IMR-90 (cell line): ENCODE measurements at regions not wholly inside any gene's neighbourhood (a gene's known extent, or its start where the extent isn't known, plus 50 kb on each side); places are given as distances from the start of the nearest gene placed in this dataset.

Experiments
- ATAC-seq: fragments of 200-7000 bp; cut with Tn5 transposase; 2 replicates; pipeline ENCODE4 v1.9.1; 2020; ENCODE audit warnings: low read depth, mild to moderate bottlenecking, moderate library complexity
- BruUV-seq: library from RNA; stranded (reverse); fragments of 400-500 nt; replicated peaks from 2 replicates; lab custom pipeline; 2021; lab: Mats Ljungman, UMichigan
- CTCF ChIA-PET: fragments of 300-600 bp; formaldehyde crosslinking; extraction: SDS; loops from one replicate; lab custom pipeline; 2021; ENCODE audit warnings: antibody characterized with exemption; lab: Yijun Ruan, JAX
- POLR2A ChIA-PET: fragments of 300-600 bp; sonication (Branson Sonifier 250); formaldehyde crosslinking; loops from one replicate; lab custom pipeline; 2022; ENCODE audit warnings: antibody characterized with exemption; ENCODE audit not compliant: unreplicated experiment; lab: Charles Lee
- DNase-seq: peaks from one replicate; pipeline ENCODE4 v3.0.0; 2013
- H2AFZ ChIP-seq: replicated peaks from 2 replicates; pipeline ENCODE3; 2013; ENCODE audit warnings: low read length, mild to moderate bottlenecking; ENCODE audit not compliant: poor library complexity
- H2AK5ac ChIP-seq: 2 replicates; pipeline ENCODE4 v1.6.1; 2013; ENCODE audit warnings: low read depth, low read length, inconsistent platforms
- H2AK9ac ChIP-seq: replicated peaks from 2 replicates; pipeline ENCODE3; 2013; ENCODE audit warnings: mild to moderate bottlenecking, low read depth, low read length, moderate library complexity; ENCODE audit not compliant: poor library complexity
- H2BK120ac ChIP-seq: 2 replicates; pipeline ENCODE4 v1.6.1; 2013; ENCODE audit warnings: low read depth, low read length, inconsistent platforms
- H2BK15ac ChIP-seq: 3 replicates; pipeline ENCODE4 v1.6.1; 2013; ENCODE audit warnings: low read depth, low read length, inconsistent platforms
- H2BK20ac ChIP-seq: 2 replicates; pipeline ENCODE4 v1.6.1; 2013; ENCODE audit warnings: low read depth, mild to moderate bottlenecking, inconsistent platforms, low read length, moderate library complexity
- H2BK5ac ChIP-seq: 2 replicates; pipeline ENCODE4 v1.6.1; 2013; ENCODE audit warnings: mild to moderate bottlenecking, low read depth, low read length, inconsistent platforms; ENCODE audit not compliant: poor library complexity, severe bottlenecking
- H3K14ac ChIP-seq: replicated peaks from 2 replicates; pipeline ENCODE4 v1.6.1; 2013; ENCODE audit warnings: low read depth, low read length, inconsistent platforms
- H3K18ac ChIP-seq: 2 replicates; pipeline ENCODE4 v1.6.1; 2013; ENCODE audit warnings: low read depth, low read length, control low read depth
- H3K23ac ChIP-seq: 2 replicates; pipeline ENCODE4 v1.6.1; 2013; ENCODE audit warnings: low read depth, low read length, inconsistent platforms
- H3K27ac ChIP-seq: 2 replicates; pipeline ENCODE4 v1.5.1; 2013; ENCODE audit warnings: mild to moderate bottlenecking, control low read depth, low read length; ENCODE audit not compliant: insufficient read depth
- H3K27me3 ChIP-seq: 2 replicates; pipeline ENCODE4 v1.6.1; 2013; ENCODE audit warnings: low read length; ENCODE audit not compliant: control insufficient read depth, insufficient read depth
- H3K36me3 ChIP-seq: 2 replicates; pipeline ENCODE4 v1.6.1; 2013; ENCODE audit warnings: low read length, mixed read lengths; ENCODE audit not compliant: control insufficient read depth, insufficient read depth
- H3K4ac ChIP-seq: 2 replicates; pipeline ENCODE4 v1.6.1; 2013; ENCODE audit warnings: low read depth, low read length, inconsistent platforms
- H3K4me1 ChIP-seq: 2 replicates; pipeline ENCODE4 v1.6.1; 2013; ENCODE audit warnings: low read length, mixed read lengths; ENCODE audit not compliant: control insufficient read depth, insufficient read depth
- H3K4me2 ChIP-seq: 2 replicates; pipeline ENCODE4 v1.6.1; 2013; ENCODE audit warnings: low read depth, mild to moderate bottlenecking, control low read depth, low read length, moderate library complexity
- H3K4me3 ChIP-seq: 2 replicates; pipeline ENCODE4 v1.5.1; 2013; ENCODE audit warnings: low read depth, mild to moderate bottlenecking, control low read depth, low read length, moderate library complexity; ENCODE audit not compliant: insufficient read depth
- H3K56ac ChIP-seq: 2 replicates; pipeline ENCODE4 v1.6.1; 2013; ENCODE audit warnings: low read length, inconsistent platforms; ENCODE audit not compliant: insufficient read depth; ENCODE audit errors: extremely low read depth
- H3K79me1 ChIP-seq, 2 experiments: 2 replicates each; pipeline ENCODE4 v1.6.1; 2013; ENCODE audit warnings: low read length in 2 of 2, inconsistent platforms in 1 of 2, low read depth in 1 of 2
- H3K9ac ChIP-seq: 2 replicates; pipeline ENCODE4 v1.6.1; 2013; ENCODE audit warnings: low read depth, low read length, control low read depth
- H3K9me1 ChIP-seq: 2 replicates; pipeline ENCODE4 v1.6.1; 2013; ENCODE audit warnings: low read length, inconsistent platforms; ENCODE audit not compliant: insufficient read depth
- H3K9me3 ChIP-seq: 2 replicates; pipeline ENCODE4 v1.6.1; 2013; ENCODE audit warnings: low read length; ENCODE audit not compliant: control insufficient read depth, insufficient read depth
- H4K20me1 ChIP-seq: 2 replicates; pipeline ENCODE4 v1.6.1; 2013; ENCODE audit warnings: low read length, inconsistent platforms; ENCODE audit not compliant: insufficient read depth
- H4K5ac ChIP-seq: 2 replicates; pipeline ENCODE4 v1.6.1; 2013; ENCODE audit warnings: mild to moderate bottlenecking, low read depth, low read length, control low read depth
- H4K8ac ChIP-seq, 2 experiments: 2 replicates each; pipeline ENCODE4 v1.6.1; 2013; ENCODE audit warnings: low read depth in 2 of 2, low read length in 2 of 2, control low read depth in 1 of 2, inconsistent platforms in 1 of 2
- H4K91ac ChIP-seq: 2 replicates; pipeline ENCODE4 v1.6.1; 2013; ENCODE audit warnings: low read depth, low read length, inconsistent platforms; ENCODE audit not compliant: insufficient read depth
- BHLHE40 ChIP-seq: fragments of 150-350 bp; IDR thresholded peaks from 2 replicates; pipeline ENCODE4 v1.6.1; 2016; ENCODE audit warnings: mild to moderate bottlenecking, low read depth, low read length
- CEBPB ChIP-seq: IDR thresholded peaks from 2 replicates; pipeline ENCODE4 v1.6.1; 2012; ENCODE audit warnings: low read depth, low read length, improper control_type of control experiment
- CHD1 ChIP-seq: IDR thresholded peaks from 2 replicates; pipeline ENCODE4 v1.6.1; 2012; ENCODE audit warnings: low read depth, low read length, improper control_type of control experiment
- CTCF ChIP-seq: conservative IDR thresholded peaks from 2 replicates; pipeline ENCODE4 v1.5.1; 2012; ENCODE audit warnings: mild to moderate bottlenecking, low read depth, low read length, improper control_type of control experiment
- ELK1 ChIP-seq: fragments of 150-350 bp; IDR thresholded peaks from 2 replicates; pipeline ENCODE4 v1.6.1; 2016; ENCODE audit warnings: low read depth, mild to moderate bottlenecking, low read length, moderate library complexity, borderline replicate concordance
- FOS ChIP-seq: fragments of 150-350 bp; IDR thresholded peaks from 2 replicates; pipeline ENCODE4 v1.6.1; 2016; ENCODE audit warnings: low read depth, low read length
- MAFK ChIP-seq: IDR thresholded peaks from 2 replicates; pipeline ENCODE4 v1.6.1; 2012; ENCODE audit warnings: low read depth, low read length, improper control_type of control experiment
- MAZ ChIP-seq: IDR thresholded peaks from 2 replicates; pipeline ENCODE4 v1.6.1; 2012; ENCODE audit warnings: low read depth, mild to moderate bottlenecking, low read length, improper control_type of control experiment, moderate library complexity, borderline replicate concordance
- MXI1 ChIP-seq: IDR thresholded peaks from 2 replicates; pipeline ENCODE4 v1.6.1; 2012; ENCODE audit warnings: low read depth, mild to moderate bottlenecking, low read length, moderate library complexity, borderline replicate concordance
- NFE2L2 ChIP-seq: fragments of 150-350 bp; IDR thresholded peaks from 2 replicates; pipeline ENCODE4 v1.6.1; 2016; ENCODE audit warnings: low read depth, mild to moderate bottlenecking, low read length
- POLR2A ChIP-seq: IDR thresholded peaks from 2 replicates; pipeline ENCODE4 v1.6.1; 2012; ENCODE audit warnings: mild to moderate bottlenecking, low read depth, low read length
- RAD21 ChIP-seq: IDR thresholded peaks from 2 replicates; pipeline ENCODE4 v1.6.1; 2012; ENCODE audit warnings: low read length, improper control_type of control experiment
- RCOR1 ChIP-seq: IDR thresholded peaks from 2 replicates; pipeline ENCODE4 v1.6.1; 2012; ENCODE audit warnings: mild to moderate bottlenecking, low read length, improper control_type of control experiment; ENCODE audit not compliant: insufficient replicate concordance
- RFX5 ChIP-seq: IDR thresholded peaks from 2 replicates; pipeline ENCODE4 v1.8.0; 2012; ENCODE audit warnings: low read depth, mild to moderate bottlenecking, low read length, moderate library complexity
- SMC3 ChIP-seq: fragments of 150-350 bp; IDR thresholded peaks from 2 replicates; pipeline ENCODE4 v1.6.1; 2016; ENCODE audit warnings: low read depth, mild to moderate bottlenecking, antibody characterized with exemption, low read length, moderate library complexity
- USF2 ChIP-seq: fragments of 150-350 bp; IDR thresholded peaks from 2 replicates; pipeline ENCODE4 v1.6.1; 2017; ENCODE audit warnings: mild to moderate bottlenecking, antibody characterized with exemption, low read length, low read depth
- WGBS, 2 experiments: methylation state at CpG; one replicate each; pipeline versions ENCODE4 v1.1.5 to v1.1.7; 2013; ENCODE audit warnings: missing lambda C conversion rate in 2 of 2; ENCODE audit not compliant: insufficient read length in 1 of 2; ENCODE audit errors: extremely low coverage in 2 of 2; 5-methylcytosine and 5-hydroxymethylcytosine counted together
- dilution Hi-C: fragments of 300-500 bp; cut with HindIII; formaldehyde crosslinking; loops from one replicate; pipeline ENCODE4 v1.14.3; 2018; ENCODE audit warnings: low sequenced_read_pairs; ENCODE audit not compliant: unreplicated experiment
- in situ Hi-C: fragments of 300-500 bp; cut with MboI; formaldehyde crosslinking; loops from 3 replicates; pipeline ENCODE4 v1.14.3; 2019; ENCODE audit warnings: low sequenced_read_pairs, inconsistent platforms, mixed read lengths
- intact Hi-C: fragments of 100-400 bp; cut with micrococcal nuclease; formaldehyde crosslinking; loops from 2 replicates; pipeline ENCODE4 v1.10.0; 2022

- no peaks in the 10 kb centered on the region for H3K27me3 ChIP-seq
- no peak overlapping the region for H4K8ac ChIP-seq
- TF ChIP-seq ELK1 = no peak
- no peak for TF ChIP-seq NFE2L2
- TF ChIP-seq RAD21 = no peak
- TF ChIP-seq USF2 = no peak
- no peak for TF ChIP-seq POLR2A
- no peak for TF ChIP-seq BHLHE40
- no peak for TF ChIP-seq RCOR1
- TF ChIP-seq MAFK = no peak
- no peak for TF ChIP-seq FOS
- TF ChIP-seq SMC3 = no peak
- TF ChIP-seq CTCF = no peak
- no peak for TF ChIP-seq MXI1
- no peak for TF ChIP-seq CEBPB
- no peak for TF ChIP-seq MAZ
- no peak for TF ChIP-seq RFX5
- TF ChIP-seq CHD1 = no peak
- H4K91ac ChIP-seq = no peak overlapping the region
- no peak overlapping the region for H3K23ac ChIP-seq
- no peaks in the 10 kb centered on the region for H3K36me3 ChIP-seq
- H2BK15ac ChIP-seq = no peak overlapping the region
- H3K4me3 ChIP-seq = no peak overlapping the region
- H3K4ac ChIP-seq = no peak overlapping the region
- no TSS peak for BruUV-seq
- no peaks in the 10 kb centered on the region for H4K20me1 ChIP-seq
- no peak overlapping the region for H2AFZ ChIP-seq
- no peak overlapping the region for H2AK9ac ChIP-seq
- no peak overlapping the region for H2BK5ac ChIP-seq
- no peak overlapping the region for H2BK120ac ChIP-seq
- H3K4me2 ChIP-seq = no peak overlapping the region
- no peak for ATAC-seq
- DNase-seq = no peak
- H2AK5ac ChIP-seq = no peak overlapping the region
- H3K14ac ChIP-seq = no peak overlapping the region
- H4K5ac ChIP-seq = no peak overlapping the region
- no peak overlapping the region for H3K9ac ChIP-seq
- H3K27ac ChIP-seq = no peak overlapping the region
- H3K9me1 ChIP-seq = no peaks in the 10 kb centered on the region
- ChIA-PET POLR2A (no interaction called here), CTCF (no interaction called here)
- no peaks in the 10 kb centered on the region; the same call in 1 of the 2 replicates for H3K9me3 ChIP-seq
- intact Hi-C loops (no loop called here), dilution Hi-C loops (no loop called here), in situ Hi-C loops (no loop called here)
- no peaks in the 10 kb centered on the region for H3K79me1 ChIP-seq
- H3K4me1 ChIP-seq = no peaks in the 10 kb centered on the region
- H2BK20ac ChIP-seq = no peak overlapping the region
- H3K18ac ChIP-seq = no peak overlapping the region
- WGBS, 2 experiments = no CpG with 5 or more reads among the region's 4 CpGs
- H3K56ac ChIP-seq = no peak overlapping the region
These were observed 833.7 kb downstream of the ROBO2 start for GRCh38 chr3:77873598-77873997.
